NCI-H524 (cell line): ENCODE measurements at regions not wholly inside any gene's neighbourhood (a gene's known extent, or its start where the extent isn't known, plus 50 kb on each side); places are given as distances from the start of the nearest gene placed in this dataset.

Source experiments
- DNase-seq, 2 experiments: peaks; one replicate each; lab custom pipeline; 2025; lab: John Stamatoyannopoulos, UW

DNA sequence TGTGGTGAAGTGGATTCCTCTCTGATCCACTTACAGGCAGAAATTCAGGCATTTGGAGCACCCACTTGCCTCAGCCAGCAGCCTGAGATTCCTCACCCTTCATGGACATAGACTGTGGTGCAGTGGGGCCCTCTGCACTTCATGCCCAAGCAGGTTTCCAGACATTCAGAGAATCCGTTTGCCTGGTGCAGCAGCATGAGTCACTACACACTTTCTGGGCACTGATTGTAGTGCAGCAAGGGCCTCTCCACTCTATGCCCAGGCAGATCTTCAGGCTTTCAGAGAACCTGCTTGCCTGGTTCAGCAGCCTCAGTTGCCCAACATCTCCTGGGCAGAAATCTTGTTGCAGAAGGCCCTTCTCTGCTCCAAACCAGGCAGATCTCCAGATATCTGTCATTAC is 920.9 kb downstream of the SLITRK5 start:
- DNase-seq, result no peak

DNA sequence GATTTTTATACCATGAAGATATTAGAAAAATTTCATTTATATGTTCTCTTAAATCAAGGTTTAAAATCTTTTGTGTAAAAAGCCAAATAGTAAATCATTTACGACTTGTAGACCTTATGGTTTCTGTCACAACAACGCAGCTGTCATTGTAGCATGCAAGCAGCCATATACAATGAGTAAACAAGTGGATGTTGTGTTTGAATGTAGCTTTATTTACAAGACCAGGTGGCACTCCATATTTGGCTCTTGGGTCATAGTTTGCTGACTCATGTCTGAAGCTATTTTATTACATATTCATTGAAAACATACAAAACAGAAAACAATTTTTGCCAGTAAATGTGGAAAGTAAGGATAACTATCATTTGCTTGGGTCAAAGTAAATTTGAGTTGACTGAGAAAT is 930.8 kb downstream of the SLITRK5 start:
- no peak for DNase-seq

- no peak for DNase-seq
Observed at GRCh38 chr13:88602786-88603777, 931.9 kb downstream of the SLITRK5 start.

DNA sequence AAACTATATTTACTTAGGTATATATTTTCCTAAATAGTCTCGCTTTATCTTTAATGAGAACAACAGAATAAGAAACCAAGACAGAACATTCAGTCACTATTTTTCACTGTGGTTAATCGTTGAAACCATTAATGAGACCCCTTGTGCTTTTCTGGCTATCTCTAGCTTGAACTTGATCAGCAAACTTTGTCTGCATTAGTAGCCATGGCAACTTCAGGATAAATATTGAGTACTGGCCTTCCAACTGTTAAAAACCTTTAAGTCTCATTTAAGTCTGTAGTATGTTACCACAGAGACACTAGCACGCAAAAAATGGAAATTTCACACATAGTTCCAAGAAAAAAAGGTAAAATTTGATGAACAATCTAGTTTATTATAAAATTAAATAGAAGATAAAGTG is 946.0 kb downstream of the SLITRK5 start:
- no peak for DNase-seq

- no peak for DNase-seq
Observed at GRCh38 chr13:88622362-88622973, 951.3 kb downstream of the SLITRK5 start.

GRCh38 chr13:88623150-88623549 is 952.0 kb downstream of the SLITRK5 start:
- no peak for DNase-seq

- no peak for DNase-seq
Observed at GRCh38 chr13:88627071-88627470, 955.9 kb downstream of the SLITRK5 start.

DNA sequence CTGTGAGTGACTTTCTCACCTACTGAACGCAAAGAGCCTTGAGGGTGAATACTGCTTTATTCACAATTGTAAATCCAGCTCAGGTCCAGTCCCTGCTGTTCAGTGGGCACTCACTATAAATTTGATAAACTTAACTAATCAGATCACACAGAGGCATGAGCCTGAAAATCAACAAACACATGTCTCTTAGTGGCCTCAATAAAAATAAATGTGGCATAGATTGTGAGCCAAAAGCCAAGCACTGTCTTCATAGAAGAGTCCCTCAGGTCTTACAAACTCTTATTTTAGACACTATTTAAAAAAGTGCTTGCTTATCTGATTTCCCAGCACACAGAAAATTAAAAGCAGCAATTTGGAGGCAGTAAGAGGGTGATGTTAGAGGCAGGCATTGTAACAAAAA is 957.7 kb downstream of the SLITRK5 start:
- no peak for DNase-seq

GRCh38 chr13:88637935-88638334 is 966.8 kb downstream of the SLITRK5 start:
- DNase-seq, result no peak

GRCh38 chr13:88643233-88643632 is 972.1 kb downstream of the SLITRK5 start:
- DNase-seq, result no peak

DNA sequence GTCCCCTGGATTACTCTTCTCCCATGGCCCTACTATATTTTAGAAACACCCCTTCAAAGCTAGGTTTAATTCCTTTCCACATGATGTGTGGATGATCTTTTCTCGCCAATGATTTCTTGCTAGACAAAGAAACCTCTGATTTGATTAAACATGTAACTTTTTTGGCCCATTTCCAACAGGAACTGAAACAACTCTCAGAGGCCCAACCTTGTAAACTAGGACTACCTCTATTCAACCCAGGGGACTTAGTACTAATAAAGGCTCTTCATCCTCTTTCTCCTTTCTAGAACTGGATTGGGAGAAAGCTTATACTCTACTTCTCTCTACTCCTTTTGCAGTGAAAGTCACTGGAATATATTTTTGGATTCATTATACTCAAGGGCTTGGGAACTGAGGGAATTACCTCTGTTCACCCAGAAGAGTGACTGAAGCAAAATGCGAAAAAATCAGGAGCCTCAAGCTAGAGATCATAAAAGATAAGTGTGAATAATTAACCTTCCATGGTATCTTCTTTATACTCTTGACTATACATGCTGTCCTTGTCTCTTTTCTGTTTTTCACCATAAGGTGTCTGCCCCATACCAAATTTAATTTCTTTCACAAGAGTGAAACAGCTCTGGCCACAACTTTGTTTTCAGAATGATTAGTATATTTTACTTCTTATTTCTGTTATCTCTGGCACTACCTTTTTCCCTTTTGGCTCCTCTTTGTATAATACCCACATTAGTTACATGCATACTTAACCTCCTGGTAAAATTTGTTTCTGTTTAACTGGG is 977.6 kb downstream of the SLITRK5 start:
- no peak for DNase-seq

DNA sequence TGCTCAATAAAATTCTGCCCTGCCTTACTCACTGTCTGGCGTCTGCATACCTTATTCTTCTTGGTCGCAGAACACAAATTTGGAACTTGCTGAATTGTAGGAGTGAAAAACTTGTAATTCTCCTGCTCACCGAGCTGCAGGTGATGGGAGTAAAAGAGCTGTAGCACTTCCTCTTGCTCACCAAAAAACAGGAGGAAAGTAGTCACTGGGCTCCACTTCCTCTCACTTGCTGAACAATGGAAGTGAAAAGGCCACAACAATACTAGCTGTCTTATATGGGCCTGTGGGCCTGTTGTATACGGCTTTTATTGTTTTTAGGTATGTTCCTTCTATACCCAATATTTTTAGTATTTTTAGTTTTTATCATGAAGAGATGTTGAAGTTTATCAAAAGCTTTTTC is 978.7 kb downstream of the SLITRK5 start:
- DNase-seq, result no peak

GRCh38 chr13:88651531-88651930 is 980.4 kb downstream of the SLITRK5 start:
- no peak for DNase-seq

DNA sequence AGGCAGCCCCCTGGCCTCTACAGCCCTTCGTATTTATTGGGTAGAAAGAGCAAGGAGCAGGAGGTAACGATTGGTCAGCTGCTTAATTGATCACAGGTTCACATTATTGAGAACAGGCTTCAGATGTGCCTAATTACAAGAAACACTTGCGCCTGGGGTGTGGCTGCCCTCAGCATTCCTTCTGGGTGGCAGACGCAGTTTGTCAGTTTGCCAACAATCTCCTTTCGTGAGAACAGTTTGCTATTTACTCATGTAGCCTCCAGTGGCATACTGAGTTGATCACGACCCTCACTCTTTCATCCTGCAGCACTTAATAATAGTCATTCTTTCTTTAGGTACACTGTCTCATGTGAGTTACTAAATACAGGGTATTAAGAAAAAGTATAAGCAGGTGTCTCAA is 985.6 kb downstream of the SLITRK5 start:
- no peak for DNase-seq

DNA sequence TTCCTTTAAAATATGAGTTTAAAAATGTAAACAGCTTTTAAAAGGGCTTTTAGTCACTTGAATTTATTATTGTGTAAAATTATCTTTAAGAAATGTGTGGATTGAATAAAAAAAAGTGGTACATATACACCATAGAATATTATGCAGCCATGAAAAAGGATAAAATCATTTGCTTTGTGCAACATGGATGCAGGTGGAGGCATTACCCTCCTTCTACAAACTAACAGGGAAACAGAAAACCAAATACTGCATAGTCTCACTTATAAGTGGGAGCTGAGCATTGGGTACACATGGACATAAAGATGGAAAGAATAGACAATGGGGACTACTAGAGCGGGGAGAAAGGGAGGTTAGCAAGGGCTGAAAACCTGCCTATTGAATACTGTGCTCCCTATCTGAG is 999.3 kb downstream of the SLITRK5 start:
- DNase-seq, result no peak

DNA sequence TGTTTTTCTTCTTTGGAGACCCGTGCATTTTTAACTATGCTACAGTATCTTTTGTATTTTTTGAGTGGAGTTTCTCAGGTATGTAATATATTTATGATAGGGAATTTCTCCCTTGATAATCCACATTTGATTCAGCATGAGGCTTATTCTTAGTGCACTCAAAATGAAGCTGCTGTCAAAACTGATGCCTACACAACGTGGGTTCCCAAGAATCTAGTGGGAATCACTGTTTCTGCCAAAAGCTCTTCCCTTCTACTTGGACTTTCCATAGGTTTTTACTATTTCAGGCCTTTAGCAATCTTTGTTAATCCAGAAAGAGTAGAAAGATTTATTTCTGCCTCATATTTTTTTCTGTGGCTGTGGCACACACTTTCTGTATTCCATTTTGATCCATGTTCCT is 1003.7 kb downstream of the SLITRK5 start:
- no peak for DNase-seq

GRCh38 chr13:88675347-88675996 is 1004.3 kb downstream of the SLITRK5 start:
- DNase-seq, result no peak

- DNase-seq, result no peak
Observed at GRCh38 chr13:88676016-88676415, 1004.8 kb downstream of the SLITRK5 start.

DNA sequence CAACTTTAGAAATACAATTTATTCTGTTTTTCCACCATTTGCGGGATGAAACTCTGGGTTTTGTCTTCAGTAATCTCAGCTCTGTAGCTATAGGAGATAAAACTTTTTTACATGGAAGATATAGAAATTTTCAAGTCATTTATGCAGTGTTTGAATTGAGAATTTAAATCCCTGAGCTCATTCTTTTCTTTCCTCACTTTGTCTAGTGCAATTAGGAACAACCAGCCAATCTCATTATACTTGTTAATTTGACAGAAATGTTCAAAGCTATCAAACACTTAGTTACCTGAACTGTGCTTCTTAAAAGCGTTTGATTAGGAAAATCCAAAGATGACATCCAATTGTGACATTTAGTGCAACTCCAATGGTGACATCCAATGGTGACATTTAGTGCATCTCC is 1014.3 kb downstream of the SLITRK5 start:
- no peak for DNase-seq

DNA sequence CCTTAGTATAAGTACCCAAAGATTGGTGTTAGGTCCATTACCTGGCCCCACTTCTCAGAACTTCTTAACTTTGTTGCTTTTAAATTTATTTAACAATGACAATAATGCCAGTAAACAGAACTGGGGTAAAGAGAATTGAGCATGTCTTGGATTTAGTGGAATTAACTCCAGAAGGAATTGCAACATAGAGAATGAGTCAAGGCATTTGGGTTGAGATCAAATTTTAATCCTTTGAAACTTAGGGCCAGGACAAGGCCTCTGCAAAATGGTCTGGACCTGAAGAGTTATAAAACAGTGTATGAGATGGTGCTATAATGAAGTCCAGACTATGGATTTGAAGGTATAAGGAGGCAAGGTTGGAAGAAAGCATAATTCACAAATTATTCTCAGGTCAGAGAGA is 1030.4 kb downstream of the SLITRK5 start:
- DNase-seq, result no peak

DNA sequence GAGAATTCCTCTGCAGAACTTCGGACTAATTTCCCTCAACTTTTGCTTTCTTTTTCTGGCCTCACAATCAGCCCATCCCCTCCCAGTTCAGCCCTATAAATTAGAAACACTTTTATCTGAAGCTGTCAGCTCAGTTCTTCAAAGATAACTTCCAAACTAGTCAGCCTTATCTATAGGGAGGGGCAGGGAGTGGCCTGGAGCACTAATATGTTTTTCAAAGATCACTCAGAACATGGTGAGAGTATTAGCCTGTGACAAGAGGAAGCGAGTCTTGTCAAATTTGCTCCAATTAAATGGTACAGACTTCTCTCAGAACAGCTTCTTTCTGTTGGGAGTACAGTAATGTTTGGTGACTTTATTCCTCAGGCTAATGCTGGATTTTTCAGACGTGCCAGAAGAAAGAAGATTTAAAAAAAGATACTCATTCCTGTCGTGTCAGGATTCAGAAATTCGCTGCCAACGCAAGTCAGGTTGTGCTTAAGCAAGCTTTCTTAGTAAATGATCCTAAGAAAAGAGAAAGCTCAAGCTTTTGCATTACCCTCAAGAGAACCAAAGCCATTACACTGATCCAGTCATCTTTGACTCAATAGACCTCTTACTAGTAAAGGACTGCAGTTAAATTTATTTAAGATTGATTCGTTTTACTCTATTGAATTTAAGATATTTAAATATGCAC is 1033.6 kb downstream of the SLITRK5 start:
- DNase-seq, result no peak

GRCh38 chr13:88707646-88708045 is 1036.5 kb downstream of the SLITRK5 start:
- DNase-seq, result no peak
